RPMI8226 (cell line): ENCODE measurements at regions not wholly inside any gene's neighbourhood (a gene's known extent, or its start where the extent isn't known, plus 50 kb on each side); places are given as distances from the start of the nearest gene placed in this dataset.
"Not testable (repeated sequence)": the region's sequence is repeated elsewhere in the genome, so short reads cannot be mapped to it uniquely, and the experiment has no call there.

Source experiments
- DNase-seq: peaks from one replicate; pipeline ENCODE4 v3.0.0-alpha.2; 2015

DNA sequence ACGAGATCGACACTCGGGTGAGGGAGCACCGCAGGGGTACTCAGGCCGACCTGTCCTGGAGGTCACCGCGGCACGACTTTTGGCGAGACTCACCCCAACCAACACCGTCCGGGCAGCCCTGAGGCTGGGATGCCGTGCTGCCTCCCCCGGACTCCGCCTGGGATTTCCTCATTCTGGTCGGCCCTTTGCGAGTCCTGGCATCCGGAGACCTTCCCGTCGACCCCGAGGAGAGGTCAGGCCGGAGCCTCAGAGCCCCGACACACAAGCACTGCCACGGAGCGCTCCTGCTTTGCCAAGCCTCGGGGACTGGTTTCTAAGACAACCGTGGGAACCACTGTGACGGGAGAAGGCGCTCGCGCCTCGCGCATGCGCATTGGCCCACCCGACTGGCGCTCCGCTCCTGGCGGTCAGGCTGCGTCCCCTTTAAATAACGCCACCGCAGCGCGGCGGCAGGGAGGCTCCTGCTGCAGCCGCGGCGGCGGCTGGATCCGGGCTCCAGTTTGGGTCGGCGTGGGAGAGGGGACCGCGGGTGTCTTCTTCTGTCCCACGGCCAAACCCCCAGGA, 166.4 kb upstream of the ZNF337 start:
- DNase-seq: peak; percentile 91

DNA sequence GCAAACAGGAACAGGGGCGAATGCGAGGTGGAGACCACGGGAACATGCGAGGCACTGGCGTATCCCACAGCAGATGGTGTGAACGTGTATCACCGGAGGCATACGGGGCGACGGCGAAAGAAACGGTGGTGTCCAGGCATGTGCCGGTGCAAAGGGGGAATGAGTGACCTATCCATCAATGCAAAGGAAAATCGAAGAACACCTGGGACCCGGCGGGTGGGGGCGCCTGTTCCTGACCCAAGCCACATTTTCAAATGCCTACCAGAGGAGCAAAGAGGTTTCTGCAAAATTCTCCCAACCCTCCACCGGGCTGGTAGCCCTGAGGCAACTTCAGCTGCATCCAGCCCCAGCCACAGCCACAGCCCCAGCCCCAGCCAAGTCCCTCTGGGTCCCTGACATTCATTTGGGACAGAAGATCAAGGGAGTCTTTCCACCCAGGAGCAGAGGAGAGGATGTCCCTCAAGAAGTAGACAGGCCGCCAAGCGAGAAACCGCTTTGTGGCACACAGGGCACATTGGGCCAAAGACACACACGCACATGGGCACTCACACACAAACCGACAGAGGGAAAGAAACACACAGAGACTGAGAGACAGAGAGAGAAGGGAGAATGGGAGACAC, 164.0 kb upstream of the ZNF337 start:
- DNase-seq: no peak

DNA sequence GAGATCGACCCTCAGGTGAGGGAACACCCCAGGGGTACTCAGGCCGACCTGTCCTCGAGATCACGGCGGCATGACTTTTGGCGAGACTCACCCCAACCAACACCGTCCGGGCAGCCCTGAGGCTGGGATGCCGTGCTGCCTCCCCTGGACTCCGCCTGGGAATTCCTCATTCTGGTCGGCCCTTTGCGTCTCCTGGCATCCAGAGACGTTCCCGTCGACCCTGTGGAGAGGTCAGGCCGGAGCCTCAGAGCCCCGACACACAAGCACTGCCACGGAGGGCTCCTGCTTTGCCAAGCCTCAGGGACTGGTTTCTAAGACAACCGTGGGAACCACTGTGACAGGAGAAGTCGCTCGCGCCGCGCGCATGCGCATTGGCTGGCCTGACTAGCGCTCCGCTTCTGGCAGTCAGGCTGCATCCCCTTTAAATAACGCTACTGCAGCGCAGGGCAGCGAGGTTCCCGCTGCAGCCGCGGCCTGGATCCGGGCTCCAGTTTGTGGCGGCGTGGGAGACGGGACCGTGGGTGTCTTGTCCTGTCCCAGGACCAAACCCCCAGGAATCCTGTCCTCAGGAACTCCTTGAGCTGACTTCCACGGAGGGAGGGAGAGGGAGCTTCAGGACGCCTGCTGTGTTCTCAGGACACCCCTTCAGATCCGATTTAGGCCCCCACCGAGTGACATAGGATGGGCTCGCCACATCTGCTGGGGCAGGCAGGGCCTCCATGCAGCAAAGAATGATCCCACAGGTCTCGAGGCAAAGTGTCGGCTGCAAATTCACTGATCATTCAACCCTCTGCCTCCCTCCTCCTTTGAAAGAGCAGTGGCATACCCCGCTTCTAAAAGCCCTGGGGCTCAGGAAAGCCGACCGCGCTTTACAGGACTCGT, 163.2 kb upstream of the ZNF337 start:
- DNase-seq: peak; percentile 68

DNA sequence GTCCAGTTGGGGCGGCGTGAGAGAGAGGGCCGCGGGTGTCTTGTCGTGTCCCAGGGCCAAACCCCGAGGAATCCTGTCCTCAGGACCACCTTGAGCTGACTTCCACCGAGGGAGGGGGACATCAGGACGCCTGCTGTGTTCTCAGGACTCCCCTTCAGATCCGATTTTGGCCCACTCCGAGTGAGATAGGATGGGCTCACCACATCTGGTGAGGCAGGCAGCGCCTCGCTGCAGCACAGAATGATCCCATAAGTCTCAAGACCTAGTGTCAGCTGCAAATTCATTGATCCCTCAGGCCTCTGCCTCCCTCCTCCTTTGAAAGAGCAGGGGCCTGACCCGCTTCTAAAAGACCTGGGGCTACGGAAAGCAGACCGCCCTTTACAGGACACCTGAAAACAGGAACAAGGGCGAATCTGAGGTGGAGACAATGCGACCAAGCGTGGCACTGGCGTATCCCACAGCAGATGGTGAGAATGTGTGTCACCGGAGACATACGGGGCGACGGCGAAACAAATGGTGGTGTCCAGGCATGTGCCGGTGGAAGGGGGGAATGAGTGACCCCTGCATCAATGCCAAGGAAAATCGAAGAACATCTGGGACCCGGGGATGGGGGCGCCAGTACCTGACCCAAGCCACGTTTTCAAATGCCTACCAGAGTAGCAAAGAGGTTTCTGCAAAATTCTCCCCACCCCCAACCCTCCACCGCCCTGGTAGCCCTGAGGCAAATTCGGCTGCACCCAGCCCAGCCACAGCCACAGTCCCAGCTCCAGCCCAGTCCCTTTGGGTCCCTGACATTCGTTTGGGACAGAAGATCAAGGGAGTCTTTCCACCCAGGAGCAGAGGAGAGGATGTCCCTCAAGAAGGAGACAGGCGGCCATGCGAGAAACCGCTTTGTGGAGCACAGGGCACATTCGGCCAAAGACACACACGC, 162.1 kb upstream of the ZNF337 start:
- no peak for DNase-seq

DNA sequence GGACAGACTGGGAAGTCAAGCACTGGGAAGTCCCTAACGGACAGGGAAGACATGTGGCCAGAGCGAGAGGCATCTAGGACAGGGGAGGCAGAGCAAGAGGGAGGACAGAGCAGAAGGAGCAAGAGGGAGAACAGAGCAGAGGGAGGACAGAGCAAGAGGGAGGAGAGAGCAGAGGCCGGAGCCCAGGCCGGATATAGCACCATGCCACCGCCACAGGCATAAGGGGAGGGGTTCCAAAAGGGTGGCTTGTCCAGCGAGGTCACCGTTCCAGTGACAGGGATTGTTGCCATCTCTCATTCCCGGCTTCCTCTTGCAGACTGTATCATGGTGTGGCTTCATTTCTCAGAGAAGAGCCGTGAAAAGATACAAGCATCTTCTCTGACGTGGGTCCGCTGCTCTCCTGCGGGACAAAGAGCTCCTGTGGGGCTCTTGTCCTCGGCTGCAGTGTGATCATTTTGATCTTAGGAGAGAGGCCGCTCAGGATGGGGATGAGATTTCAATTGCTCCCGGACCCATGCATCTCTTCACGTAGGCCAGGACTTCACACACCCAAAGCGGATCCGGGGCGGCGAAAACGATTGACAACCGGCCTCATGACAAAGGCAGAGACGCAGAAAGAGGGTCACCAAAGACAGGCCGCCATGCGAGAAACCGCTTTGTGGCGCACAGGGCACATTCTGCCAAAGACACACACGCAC, 160.6 kb upstream of the ZNF337 start:
- not testable (repeated sequence) for DNase-seq

DNA sequence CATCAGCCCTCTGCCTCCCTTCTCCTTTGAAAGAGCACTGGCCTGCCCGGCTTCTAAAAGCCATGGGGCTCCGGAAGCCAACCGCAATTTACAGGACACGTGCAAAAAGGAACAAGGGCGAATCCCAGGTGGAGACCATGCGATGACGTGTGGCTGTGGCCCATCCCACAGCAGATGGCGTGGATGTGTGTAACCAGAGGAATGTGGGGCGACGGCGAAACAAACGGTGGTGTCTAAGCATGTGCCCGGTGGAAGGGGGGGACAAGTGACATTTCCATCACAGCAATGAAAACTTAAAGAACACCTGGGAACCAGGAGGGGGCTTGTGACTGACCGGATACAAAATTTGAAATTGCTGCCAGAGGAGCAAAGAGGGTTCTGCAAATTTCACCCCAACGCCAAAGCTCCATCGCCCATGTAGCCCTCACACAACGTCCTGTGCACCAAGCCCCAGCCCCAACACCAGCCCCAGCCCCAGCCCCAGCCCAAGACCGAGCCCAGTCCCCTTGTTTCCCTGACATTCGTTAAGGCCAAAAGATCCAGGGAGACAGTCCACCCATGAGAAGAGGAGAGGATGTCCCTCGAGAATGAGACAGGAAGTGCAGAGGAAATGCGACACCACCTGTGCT, 159.7 kb upstream of the ZNF337 start:
- DNase-seq: no peak

DNA sequence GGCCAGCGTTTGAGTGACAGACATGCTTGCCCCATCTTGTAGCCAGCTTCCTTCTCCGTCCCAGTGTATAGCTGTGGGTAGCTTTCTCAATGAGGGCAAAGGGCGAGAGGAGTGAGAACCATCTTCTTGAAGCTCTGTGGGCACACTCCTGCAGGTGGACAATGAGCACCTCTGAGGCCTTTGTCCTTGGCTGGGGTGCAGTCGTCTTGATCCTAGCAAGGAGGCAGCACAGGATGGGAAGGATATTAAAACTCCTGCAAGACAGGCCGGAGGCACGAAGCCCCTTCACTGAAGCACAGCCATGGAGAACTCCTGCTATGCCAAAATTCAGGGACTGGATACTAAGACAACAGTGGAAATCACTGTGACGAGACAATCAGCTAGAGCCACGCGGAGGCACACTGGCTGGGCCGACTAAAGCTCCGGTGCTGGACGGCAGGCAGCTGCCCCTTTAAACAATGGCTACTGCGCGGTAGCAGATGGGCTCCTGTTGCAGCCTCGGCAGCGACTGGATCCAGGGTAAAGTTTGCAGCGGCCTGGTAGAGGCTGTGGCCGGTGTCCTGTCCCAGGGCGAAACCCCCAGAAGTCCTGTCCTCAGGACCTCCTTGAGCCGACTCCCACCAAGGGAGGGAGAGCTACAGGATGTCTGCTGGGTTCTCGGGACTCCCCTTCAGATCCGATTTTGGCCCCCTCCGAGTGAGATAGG, 159.0 kb upstream of the ZNF337 start:
- DNase-seq: not testable (repeated sequence)

DNA sequence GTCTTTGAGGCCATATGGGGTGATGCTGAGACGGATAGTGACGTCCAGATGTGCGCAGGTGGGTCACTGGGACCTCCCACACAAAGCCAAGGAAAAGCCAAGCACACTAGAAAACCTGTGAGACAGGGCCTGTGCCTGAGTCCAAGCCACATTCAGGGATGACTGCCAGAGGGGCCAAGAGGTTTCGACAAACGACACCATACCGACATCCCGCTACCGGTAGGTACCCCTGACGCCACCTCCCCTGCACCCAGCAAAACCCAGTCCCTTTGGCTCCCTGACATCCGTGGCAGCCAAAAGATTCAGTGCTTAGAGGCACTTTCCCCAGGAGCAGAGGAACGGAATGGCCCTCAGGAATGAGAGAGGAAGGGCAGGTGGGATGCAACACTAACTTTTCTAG, 158.0 kb upstream of the ZNF337 start:
- DNase-seq: not testable (repeated sequence)

DNA sequence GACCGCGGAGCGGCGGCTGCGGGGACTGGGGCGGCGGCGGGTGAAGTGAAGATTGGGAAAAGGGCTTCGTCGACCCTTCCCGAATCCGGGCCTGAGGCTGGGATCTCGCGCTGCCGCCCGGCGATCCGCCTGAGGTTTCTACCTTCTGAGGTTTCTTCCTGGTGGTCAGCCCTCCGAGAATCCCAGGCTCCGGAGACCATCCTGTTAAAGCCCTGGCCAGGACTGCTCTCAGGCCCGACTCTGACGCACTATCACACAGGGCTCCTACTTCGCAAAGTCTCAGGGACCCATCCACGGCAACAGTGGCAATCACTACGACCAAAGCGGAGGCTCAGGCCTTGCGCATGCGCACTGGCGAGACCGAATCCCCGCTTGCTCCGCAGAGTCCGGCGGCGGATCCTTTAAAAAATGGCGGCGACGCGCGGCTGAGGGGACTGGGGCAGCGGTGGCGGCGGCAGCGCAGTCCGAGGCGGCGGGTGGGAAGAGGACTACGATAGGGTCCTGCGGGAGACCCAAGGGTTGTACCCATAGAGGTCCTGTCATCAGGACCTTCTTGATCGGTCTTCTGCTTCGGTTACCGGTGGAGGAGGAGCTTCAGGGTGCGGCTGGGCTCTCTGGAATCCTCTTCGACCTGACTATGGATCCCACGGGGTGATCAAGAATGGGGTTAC, 157.2 kb upstream of the ZNF337 start:
- peak; percentile 68 for DNase-seq

DNA sequence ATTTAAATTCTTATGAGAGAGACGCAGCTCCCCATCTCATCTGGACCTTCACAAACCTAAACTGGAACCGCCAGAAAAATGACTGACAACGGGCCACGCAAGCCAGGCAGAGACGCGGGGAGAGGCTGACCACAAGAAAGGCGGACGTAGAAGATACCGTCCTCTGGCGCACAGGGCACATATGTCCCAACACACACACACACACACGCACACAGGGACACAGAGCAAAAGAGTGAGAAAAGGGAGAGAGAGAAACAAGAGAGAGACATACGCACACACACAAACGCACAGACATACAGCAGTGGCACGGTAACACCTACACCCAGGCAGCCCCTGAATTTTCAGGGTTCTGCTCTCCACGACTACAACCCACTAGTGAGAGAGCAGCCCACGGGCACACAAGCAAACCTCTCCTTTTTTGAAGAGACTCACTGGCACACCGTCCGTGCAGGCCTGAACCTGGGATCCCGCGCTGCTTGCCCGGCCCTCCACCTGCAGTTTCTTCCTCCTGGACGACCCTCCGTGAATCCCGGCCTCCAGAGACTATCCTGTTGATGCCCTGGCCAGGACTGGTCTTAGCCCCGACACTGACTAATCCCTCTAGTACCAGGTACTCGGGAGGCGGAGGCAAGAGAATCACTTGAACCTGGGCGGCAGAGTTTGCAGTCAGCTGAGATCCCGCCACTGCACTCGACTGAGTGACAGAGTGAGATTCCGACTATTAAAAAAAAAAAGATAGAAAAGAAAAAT, 156.5 kb upstream of the ZNF337 start:
- not testable (repeated sequence) for DNase-seq

DNA sequence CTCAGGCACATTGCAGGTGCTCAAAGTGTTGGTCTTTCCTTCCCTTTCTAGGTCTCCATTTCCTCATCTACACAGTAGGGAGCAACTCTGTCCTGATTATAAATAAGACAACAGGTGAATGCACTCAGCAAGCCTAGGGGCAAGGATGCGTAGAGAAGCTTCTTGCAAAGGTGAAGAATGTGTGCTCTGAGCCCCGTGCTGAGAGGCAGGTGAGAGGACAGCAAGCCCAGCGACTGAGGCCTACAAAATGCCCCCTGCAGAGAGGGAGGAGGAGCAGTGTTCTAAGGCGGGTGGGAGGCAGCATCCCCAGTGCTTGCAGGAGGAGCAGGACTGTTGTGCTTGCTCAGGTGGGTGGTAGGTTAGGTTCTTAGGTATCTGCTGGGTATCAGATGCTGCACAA, 153.5 kb upstream of the ZNF337 start:
- not testable (repeated sequence) for DNase-seq

DNA sequence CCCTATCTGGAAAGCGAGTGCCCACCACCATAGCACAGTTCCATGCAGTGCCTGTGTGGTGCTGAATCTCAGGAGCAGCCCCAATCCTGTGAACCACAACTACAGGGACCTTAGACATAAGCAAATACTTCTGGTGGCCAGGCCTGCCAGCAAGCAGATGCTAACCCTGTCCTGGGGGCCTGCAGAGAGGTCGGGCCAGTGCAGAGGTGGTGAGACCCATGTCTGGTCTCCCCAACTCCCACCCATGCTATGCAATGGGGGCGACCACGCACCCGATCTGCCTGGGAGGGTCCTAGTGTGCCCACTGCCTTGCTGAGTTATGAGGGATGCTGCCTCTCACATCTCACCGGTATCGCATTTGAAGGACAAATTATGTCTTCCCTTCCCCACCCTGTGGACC, 151.6 kb upstream of the ZNF337 start:
- DNase-seq: no peak

DNA sequence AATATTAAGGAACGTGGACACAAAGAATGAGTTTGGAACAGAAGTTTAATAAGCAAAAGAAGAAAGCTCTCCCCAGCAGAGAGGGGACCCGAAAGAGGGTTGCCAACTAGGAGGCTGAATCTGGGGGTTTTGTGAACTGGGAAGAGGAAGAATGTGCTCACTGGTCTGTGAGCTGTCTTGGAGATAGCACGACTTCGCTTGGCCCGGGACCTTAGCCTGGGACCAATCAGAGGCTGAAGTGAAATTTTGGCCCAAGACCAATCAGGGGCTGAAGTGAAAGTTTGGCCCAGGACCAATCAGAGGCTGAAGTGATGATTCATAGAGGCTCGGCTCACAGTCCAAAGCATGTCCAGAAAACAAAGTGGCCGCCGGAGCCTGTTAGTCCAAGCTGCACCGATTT, 148.0 kb upstream of the ZNF337 start:
- DNase-seq: not testable (repeated sequence)

DNA sequence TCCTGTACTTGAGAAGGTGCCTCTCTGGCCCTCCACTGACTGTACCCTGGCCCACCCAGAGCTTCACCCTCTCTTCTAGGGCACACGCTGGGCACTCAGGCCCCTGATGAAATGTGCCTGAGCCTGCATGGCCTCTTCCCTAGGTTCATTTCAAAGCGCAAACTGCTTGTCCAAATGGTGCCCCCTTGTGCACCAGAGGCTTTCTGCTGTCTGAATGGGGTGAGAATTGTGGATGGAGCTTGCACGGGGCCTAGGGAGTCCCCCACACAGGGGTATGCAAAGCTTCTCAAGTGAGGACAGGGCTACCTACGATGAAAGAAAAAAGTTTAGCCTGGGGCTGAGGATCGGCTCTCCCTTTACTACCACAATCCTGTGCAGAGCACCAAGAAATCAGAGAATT, 116.9 kb upstream of the ZNF337 start:
- DNase-seq: not testable (repeated sequence)

DNA sequence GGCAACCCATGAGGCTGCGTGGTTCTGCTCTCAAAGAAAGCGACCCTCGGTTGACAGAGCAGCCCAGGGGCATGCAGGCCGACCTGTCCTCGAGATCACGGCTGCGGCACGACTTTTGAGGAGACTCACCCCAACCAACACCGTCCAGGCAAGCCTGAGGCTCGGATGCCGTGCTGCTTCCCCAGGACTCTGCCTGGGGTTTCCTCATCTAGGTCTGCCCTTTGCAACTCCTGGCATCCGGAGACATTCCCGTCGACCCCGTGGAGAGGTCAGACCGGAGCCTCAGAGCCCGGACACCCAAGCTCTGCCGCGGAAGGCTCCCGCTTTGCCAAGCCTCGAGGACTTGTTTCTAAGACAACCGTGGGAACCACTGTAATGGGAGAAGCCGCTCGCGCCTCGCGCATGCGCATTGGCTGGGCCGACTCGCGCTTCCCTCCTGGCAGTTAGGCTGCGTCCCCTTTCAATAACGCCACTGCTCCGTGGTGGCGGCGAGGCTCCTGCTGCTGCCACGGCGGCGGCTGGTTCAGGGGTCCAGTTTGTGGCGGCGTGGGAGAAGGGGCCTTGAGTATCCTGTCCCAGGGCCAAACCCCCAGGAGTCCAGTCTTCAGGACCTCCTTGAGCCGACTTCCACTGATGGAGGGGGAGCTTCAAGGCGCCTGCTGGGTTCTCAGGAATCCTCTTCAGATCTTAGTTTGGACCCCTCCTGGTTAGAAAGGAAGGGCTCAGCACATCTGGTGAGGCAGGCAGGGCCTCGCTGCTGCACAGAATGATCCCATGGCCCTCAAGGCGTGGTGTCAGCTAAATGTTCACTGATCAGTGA, 101.7 kb upstream of the ZNF337 start:
- not testable (repeated sequence) for DNase-seq

DNA sequence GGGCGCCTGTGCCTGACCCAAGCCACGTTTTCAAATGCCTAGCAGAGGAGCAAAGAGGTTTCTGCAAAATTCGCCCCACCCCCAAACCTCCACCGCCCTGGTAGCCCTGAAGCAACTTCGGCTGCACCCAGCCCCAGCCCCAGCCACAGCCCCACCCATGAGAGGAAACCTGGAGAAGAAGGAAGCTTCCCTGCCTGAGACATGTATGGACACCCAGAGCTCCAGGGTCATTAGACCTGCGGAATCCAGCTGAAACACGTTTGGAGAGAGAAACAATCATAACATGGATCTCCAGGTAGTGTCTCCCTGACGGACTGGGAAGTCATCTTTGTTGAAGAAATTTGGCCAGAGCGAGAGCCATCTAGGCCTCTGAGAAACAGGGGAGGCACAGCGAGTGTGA, 100.4 kb upstream of the ZNF337 start:
- not testable (repeated sequence) for DNase-seq

DNA sequence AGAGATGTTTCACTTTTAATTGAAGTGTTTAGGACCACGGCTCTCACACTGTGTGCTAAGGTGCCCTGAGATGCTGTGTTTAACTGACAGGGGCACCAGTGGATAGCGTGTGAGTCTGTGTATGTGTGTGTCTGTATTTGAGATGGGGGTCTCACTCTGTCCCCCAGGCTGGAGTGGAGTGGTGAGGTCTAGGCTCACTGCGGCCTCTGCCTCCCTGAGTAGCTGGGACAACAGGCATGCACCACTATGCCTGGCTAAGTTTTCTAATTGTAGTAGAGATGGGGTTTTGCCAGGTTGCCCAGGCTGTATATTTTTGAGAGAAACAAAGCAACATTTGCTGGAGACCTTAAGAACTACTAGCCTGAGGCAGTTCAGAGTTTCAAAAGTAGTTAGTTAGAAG, 80.6 kb upstream of the ZNF337 start:
- not testable (repeated sequence) for DNase-seq

DNA sequence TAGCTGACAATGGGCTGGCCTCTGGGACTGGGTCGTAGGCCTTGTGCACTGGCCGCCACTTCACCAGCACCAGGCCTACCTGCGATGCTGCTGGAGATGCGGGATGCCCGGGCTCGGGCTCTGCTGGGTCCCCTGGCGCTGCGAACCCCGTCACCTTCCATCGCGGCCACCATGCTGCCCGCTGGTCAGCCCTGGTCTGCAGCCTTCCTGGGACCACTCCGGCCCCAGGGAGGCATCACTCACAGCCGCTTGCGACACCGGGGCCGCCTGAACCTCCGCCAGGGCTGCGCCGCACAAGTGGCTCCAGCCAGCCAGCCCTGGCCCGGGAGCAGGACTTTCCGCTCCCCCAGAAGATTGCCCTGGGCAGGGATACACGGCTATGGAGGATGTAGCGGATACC, 78.1 kb upstream of the ZNF337 start:
- not testable (repeated sequence) for DNase-seq

DNA sequence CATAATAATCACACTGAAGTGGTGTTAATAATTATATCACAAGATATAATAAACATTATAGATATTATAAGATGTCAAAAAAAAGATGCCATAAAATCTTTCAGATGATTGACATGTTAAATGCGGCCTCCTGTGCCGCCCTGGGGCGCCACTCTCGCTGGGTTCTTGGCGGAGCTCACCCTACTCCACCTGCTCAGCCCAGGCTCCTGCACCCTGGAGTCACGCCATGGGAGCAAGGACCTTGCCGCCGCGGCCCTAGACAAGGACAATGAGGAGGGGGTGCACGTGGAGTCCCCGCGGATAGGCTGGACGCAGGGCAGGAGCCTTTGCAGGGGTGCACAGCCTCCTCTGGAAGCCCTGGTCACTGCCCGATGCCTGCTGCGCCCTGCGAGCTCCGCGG, 77.5 kb upstream of the ZNF337 start:
- DNase-seq: not testable (repeated sequence)
